GM19452 (cell line): ENCODE measurements at regions not wholly inside any gene's neighbourhood (a gene's known extent, or its start where the extent isn't known, plus 50 kb on each side); places are given as distances from the start of the nearest gene placed in this dataset.
"Not testable (repeated sequence)": the region's sequence is repeated elsewhere in the genome, so short reads cannot be mapped to it uniquely, and the experiment has no call there.

ENCODE experiments used
- ATAC-seq: cut with Tn5 transposase; IDR thresholded peaks from one replicate; pipeline ENCODE4 v1.9.1; 2021; ENCODE audit not compliant: unreplicated experiment

GRCh38 chr3:193922034-193922774 lies 213.7 kb upstream of the HES1 start:
- ATAC-seq, result no peak

GRCh38 chr3:193923958-193924357 lies 212.0 kb upstream of the HES1 start:
- ATAC-seq, result not testable (repeated sequence)

- not testable (repeated sequence) for ATAC-seq
Measured at GRCh38 chr3:193926071-193926470, 209.9 kb upstream of the HES1 start.

- ATAC-seq, result not testable (repeated sequence)
Measured at GRCh38 chr3:193927413-193928206, 208.3 kb upstream of the HES1 start.

- no peak for ATAC-seq
Measured at GRCh38 chr3:193928354-193929209, 207.4 kb upstream of the HES1 start.

GRCh38 chr3:193929373-193929772 lies 206.6 kb upstream of the HES1 start:
- ATAC-seq, result no peak

- ATAC-seq, result no peak
Measured at GRCh38 chr3:193929921-193930646, 205.9 kb upstream of the HES1 start.

- ATAC-seq, result no peak
Measured at GRCh38 chr3:193932136-193932535, 203.8 kb upstream of the HES1 start.

GRCh38 chr3:193932576-193932975 lies 203.4 kb upstream of the HES1 start:
- ATAC-seq, result no peak

GRCh38 chr3:193933451-193933850 lies 202.5 kb upstream of the HES1 start:
- ATAC-seq, result no peak

GRCh38 chr3:193935916-193936315 lies 200.0 kb upstream of the HES1 start:
- ATAC-seq, result no peak

GRCh38 chr3:193938613-193939012 lies 197.3 kb upstream of the HES1 start:
- ATAC-seq, result no peak

GRCh38 chr3:193939527-193939926 lies 196.4 kb upstream of the HES1 start:
- no peak for ATAC-seq

- no peak for ATAC-seq
Measured at GRCh38 chr3:193940526-193940925, 195.4 kb upstream of the HES1 start.

- no peak for ATAC-seq
Measured at GRCh38 chr3:193941486-193941885, 194.5 kb upstream of the HES1 start.

GRCh38 chr3:193942516-193943055 lies 193.4 kb upstream of the HES1 start:
- ATAC-seq, result no peak

GRCh38 chr3:193943200-193943599 lies 192.7 kb upstream of the HES1 start:
- ATAC-seq, result no peak

- ATAC-seq, result no peak
Measured at GRCh38 chr3:193943851-193944517, 192.0 kb upstream of the HES1 start.

- no peak for ATAC-seq
Measured at GRCh38 chr3:193944518-193944884, 191.4 kb upstream of the HES1 start.

- no peak for ATAC-seq
Measured at GRCh38 chr3:193945143-193945542, 190.8 kb upstream of the HES1 start.
